ENCODE measurements at regions not wholly inside any gene's neighbourhood (a gene's known extent, or its start where the extent isn't known, plus 50 kb on each side); places are given as distances from the start of the nearest gene placed in this dataset.

GRCh38 chr10:130652964-130653578, 516.9 kb downstream of the GLRX3 start:
- intact Hi-C loops (cut with DNase I), result no loop called here
- Histone ChIP-seq H3K27me3 (ENCODE audit: control insufficient read depth, insufficient read depth, low read length) (no peaks in the 10 kb centered on the region), H3K36me3 (ENCODE audit: control insufficient read depth in 2 of 3, insufficient read depth in 3 of 3, low read length in 3 of 3) (no peaks in the 10 kb centered on the region), H3K9me3 (ENCODE audit: control insufficient read depth in 2 of 3, insufficient read depth in 1 of 3, low read length in 3 of 3) (no peaks in the 10 kb centered on the region), H3K4me1 (ENCODE audit: control insufficient read depth in 2 of 3, insufficient read depth in 2 of 3, low read depth in 1 of 3, low read length in 3 of 3) (no peaks in the 10 kb centered on the region), H3K9ac (ENCODE audit: low read length in 3 of 3) (no peak overlapping the region), H3K27ac (ENCODE audit: low read depth in 2 of 2, low read length in 2 of 2) (no peak overlapping the region), H3K4me3 (ENCODE audit: low read length in 3 of 3) (no peak overlapping the region)
- TF ChIP-seq, protein P1, sequence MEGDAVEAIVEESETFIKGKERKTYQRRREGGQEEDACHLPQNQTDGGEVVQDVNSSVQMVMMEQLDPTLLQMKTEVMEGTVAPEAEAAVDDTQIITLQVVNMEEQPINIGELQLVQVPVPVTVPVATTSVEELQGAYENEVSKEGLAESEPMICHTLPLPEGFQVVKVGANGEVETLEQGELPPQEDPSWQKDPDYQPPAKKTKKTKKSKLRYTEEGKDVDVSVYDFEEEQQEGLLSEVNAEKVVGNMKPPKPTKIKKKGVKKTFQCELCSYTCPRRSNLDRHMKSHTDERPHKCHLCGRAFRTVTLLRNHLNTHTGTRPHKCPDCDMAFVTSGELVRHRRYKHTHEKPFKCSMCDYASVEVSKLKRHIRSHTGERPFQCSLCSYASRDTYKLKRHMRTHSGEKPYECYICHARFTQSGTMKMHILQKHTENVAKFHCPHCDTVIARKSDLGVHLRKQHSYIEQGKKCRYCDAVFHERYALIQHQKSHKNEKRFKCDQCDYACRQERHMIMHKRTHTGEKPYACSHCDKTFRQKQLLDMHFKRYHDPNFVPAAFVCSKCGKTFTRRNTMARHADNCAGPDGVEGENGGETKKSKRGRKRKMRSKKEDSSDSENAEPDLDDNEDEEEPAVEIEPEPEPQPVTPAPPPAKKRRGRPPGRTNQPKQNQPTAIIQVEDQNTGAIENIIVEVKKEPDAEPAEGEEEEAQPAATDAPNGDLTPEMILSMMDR (IDR thresholded peaks at IDR 0.05; ENCODE audit: borderline replicate concordance, extremely low read depth, insufficient read depth), result no peak
- FAIRE-seq (no peak), DNase-seq (no peak)

DNA sequence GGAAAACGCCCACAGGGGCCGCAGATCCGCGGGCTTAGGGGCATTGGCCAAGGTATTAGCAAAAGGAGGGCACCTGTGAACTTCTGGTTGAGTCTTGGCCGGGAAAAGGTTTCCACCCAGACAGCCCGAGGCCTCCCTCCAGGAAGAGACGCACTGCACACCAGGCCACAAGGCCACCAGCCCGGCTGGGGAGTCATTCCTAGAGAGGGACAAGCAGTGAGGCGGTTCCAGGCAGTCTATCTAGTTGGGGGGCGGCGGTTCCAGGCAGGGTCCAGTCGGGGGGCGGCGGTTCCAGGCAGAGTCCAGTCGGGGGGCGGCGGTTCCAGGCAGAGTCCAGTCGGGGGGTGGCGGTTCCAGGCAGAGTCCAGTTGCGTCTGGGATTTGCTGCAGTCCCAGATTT, 518.5 kb downstream of the GLRX3 start:
- DNase-seq, result no peak
- TF ChIP-seq, protein P1 (IDR thresholded peaks at IDR 0.05; ENCODE audit: borderline replicate concordance, extremely low read depth, insufficient read depth), result no peak
- no peaks in the 10 kb centered on the region for H3K36me3 ChIP-seq (ENCODE audit: control insufficient read depth in 2 of 3, insufficient read depth in 3 of 3, low read length in 3 of 3)
- no peak overlapping the region for H3K4me3 ChIP-seq (ENCODE audit: low read length in 3 of 3)
- no peak overlapping the region for H3K27ac ChIP-seq (ENCODE audit: low read depth in 2 of 2, low read length in 2 of 2)
- no peak overlapping the region for H3K9ac ChIP-seq (ENCODE audit: low read length in 3 of 3)
- H3K4me1 ChIP-seq (ENCODE audit: control insufficient read depth in 2 of 3, insufficient read depth in 2 of 3, low read depth in 1 of 3, low read length in 3 of 3), result no peaks in the 10 kb centered on the region
- no peaks in the 10 kb centered on the region for H3K27me3 ChIP-seq (ENCODE audit: control insufficient read depth, insufficient read depth, low read length)
- no peak for FAIRE-seq
- H3K9me3 ChIP-seq (ENCODE audit: control insufficient read depth in 2 of 3, insufficient read depth in 1 of 3, low read length in 3 of 3), result no peaks in the 10 kb centered on the region
- intact Hi-C loops (cut with DNase I), result no loop called here

- Histone ChIP-seq H3K27ac (ENCODE audit: low read depth in 2 of 2, low read length in 2 of 2) (no peak overlapping the region), H3K9ac (ENCODE audit: low read length in 3 of 3) (no peak overlapping the region), H3K36me3 (ENCODE audit: control insufficient read depth in 2 of 3, insufficient read depth in 3 of 3, low read length in 3 of 3) (no peaks in the 10 kb centered on the region), H3K27me3 (ENCODE audit: control insufficient read depth, insufficient read depth, low read length) (no peaks in the 10 kb centered on the region), H3K4me1 (ENCODE audit: control insufficient read depth in 2 of 3, insufficient read depth in 2 of 3, low read depth in 1 of 3, low read length in 3 of 3) (no peaks in the 10 kb centered on the region), H3K9me3 (ENCODE audit: control insufficient read depth in 2 of 3, insufficient read depth in 1 of 3, low read length in 3 of 3) (no peaks in the 10 kb centered on the region), H3K4me3 (ENCODE audit: low read length in 3 of 3) (no peak overlapping the region)
- DNase-seq, result peak in 1 of 5 donors; percentile 21
- FAIRE-seq, result no peak
- TF ChIP-seq, protein P1 (IDR thresholded peaks at IDR 0.05; ENCODE audit: borderline replicate concordance, extremely low read depth, insufficient read depth), result no peak
- intact Hi-C loops (cut with DNase I), result no loop called here
Observed at GRCh38 chr10:130655313-130656186, 519.4 kb downstream of the GLRX3 start.
